Activated naive CD8-positive, alpha-beta T cell treated with anti-CD3 and anti-CD28 coated beads, Interleukin-2, amount 50 U/mL, for 24 hours (primary cell): ENCODE measurements at regions not wholly inside any gene's neighbourhood (a gene's known extent, or its start where the extent isn't known, plus 50 kb on each side); places are given as distances from the start of the nearest gene placed in this dataset.

ENCODE experiments used
- ATAC-seq: fragments of 150-1000 bp; cut with Tn5 transposase; one replicate; pipeline ENCODE4 v1.10.0; 2021
- DNase-seq: peaks from one replicate; pipeline ENCODE4 v3.0.0; 2021
- H3K27ac Mint-ChIP-seq: one replicate; pipeline ENCODE4 v1.8.0; 2021; ENCODE audit warnings: mild to moderate bottlenecking, mixed read lengths
- H3K27me3 Mint-ChIP-seq: one replicate; pipeline ENCODE4 v1.8.0; 2021; ENCODE audit warnings: mixed read lengths
- H3K36me3 Mint-ChIP-seq: one replicate; pipeline ENCODE4 v1.8.0; 2021; ENCODE audit warnings: low read depth, mixed read lengths
- H3K4me1 Mint-ChIP-seq: one replicate; pipeline ENCODE4 v1.8.0; 2021; ENCODE audit warnings: mixed read lengths
- H3K4me3 Mint-ChIP-seq: one replicate; pipeline ENCODE4 v1.8.0; 2021; ENCODE audit warnings: mild to moderate bottlenecking, moderate library complexity, mixed read lengths
- H3K9me3 Mint-ChIP-seq: one replicate; pipeline ENCODE4 v1.8.0; 2021; ENCODE audit warnings: mixed read lengths

DNA sequence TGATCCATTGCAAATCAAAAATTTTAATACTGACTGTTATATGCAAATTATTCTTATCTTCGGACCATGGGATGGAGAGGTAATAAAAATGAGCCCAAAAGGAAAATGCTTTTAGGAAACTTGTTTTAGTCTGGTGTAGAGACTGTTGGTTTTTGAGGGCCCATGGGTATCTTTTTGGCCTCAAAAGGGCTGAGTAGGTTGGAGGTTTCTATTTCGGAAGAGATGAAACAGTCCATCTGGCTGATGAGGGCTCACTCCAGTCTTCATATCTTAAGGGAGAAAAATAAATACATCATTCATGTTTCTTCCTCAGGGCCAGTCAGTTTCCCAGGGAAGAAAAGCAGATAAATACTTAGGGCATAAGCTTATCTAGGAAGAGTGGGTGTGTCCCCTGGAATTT, 290.7 kb downstream of the RMST start:
- Mint-ChIP-seq H3K4me1 (no peaks in the 10 kb centered on the region), H3K36me3 (no peaks in the 10 kb centered on the region), H3K9me3 (peaks cover 11% of the 10 kb centered on the region), H3K4me3 (no peak overlapping the region), H3K27ac (no peak overlapping the region), H3K27me3 (no peaks in the 10 kb centered on the region)
- no peak for DNase-seq
- ATAC-seq, result no peak

GRCh38 chr12:97754306-97754705, 291.7 kb downstream of the RMST start:
- Mint-ChIP-seq H3K27ac (no peak overlapping the region), H3K36me3 (no peaks in the 10 kb centered on the region), H3K4me1 (no peaks in the 10 kb centered on the region), H3K27me3 (no peaks in the 10 kb centered on the region), H3K4me3 (no peak overlapping the region), H3K9me3 (peaks cover 11% of the 10 kb centered on the region)
- DNase-seq, result no peak
- ATAC-seq, result no peak

DNA sequence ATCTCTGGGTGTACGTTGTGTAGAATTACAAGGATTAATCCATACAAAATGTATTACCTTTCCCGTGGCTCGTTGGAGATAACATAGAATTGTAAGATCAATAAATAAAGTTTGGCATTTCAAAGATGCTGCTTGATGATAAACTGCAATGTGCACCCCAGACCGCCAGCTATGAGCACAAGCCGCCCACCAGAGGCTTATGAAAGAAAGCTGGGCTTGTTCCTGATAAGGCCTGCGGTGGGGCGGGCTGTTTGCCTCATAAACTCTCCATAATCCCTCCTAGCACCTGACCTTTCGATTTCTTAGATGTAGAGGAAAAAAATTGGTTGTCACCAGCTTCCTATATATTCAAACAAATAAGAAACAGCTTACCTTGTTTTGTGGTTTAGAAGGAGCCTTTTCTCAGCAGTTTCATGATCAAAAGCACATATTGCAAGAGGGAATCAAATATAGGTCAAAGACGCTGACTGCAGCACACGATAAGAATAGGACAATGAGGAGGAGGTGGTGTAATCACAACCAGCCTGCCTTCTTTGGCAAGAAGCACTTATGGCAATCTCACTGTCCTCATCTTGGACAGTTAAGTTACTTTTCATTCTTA, 293.6 kb downstream of the RMST start:
- Mint-ChIP-seq H3K36me3 (no peaks in the 10 kb centered on the region), H3K9me3 (peaks cover 11% of the 10 kb centered on the region), H3K4me1 (no peaks in the 10 kb centered on the region), H3K27me3 (no peaks in the 10 kb centered on the region), H3K27ac (no peak overlapping the region), H3K4me3 (no peak overlapping the region)
- DNase-seq (no peak), ATAC-seq (no peak)

GRCh38 chr12:97756741-97757140, 294.1 kb downstream of the RMST start:
- Mint-ChIP-seq H3K27me3 (no peaks in the 10 kb centered on the region), H3K9me3 (peaks cover 11% of the 10 kb centered on the region), H3K4me3 (no peak overlapping the region), H3K36me3 (no peaks in the 10 kb centered on the region), H3K27ac (no peak overlapping the region), H3K4me1 (no peaks in the 10 kb centered on the region)
- DNase-seq, result no peak
- ATAC-seq, result no peak

DNA sequence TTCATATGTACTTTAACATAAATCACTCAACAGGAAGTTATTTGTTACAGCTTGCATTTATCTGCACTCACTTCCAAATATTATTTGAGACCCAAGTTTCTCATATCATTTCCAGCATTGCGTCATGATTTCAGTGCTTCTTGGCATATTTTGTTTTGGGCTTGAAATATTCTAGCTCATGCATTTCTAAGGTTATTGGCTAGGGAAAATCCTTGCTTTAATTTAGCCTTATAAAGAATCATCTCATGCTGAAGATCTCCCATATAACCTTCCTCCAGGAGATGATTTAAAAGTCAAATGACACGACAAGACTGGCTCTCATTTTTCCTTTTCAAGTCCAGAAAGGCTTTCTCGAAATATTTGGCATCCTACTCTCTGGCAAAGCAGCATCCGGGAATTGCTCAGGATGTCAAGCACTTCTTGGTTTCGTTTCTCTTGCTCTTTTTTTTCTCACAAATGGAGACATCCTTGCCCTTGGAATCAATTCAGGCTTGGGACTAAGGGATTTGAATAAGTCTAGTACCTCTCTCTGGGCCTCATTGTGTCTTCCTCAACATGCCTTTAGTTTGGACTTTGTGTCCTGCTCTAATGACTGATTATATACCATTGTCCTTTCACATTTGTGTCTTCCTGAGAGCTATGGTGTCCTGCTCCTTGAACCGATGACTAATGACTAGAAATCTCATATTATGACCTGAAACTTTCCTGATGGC, 295.0 kb downstream of the RMST start:
- Mint-ChIP-seq H3K9me3 (peaks cover 11% of the 10 kb centered on the region), H3K36me3 (no peaks in the 10 kb centered on the region), H3K27me3 (no peaks in the 10 kb centered on the region), H3K4me3 (no peak overlapping the region), H3K27ac (no peak overlapping the region), H3K4me1 (no peaks in the 10 kb centered on the region)
- no peak for DNase-seq
- ATAC-seq, result no peak

GRCh38 chr12:97758194-97758501, 295.5 kb downstream of the RMST start:
- no peaks in the 10 kb centered on the region for H3K27me3 Mint-ChIP-seq
- H3K4me3 Mint-ChIP-seq, result no peak overlapping the region
- no peak overlapping the region for H3K27ac Mint-ChIP-seq
- DNase-seq (no peak), ATAC-seq (no peak)
- no peaks in the 10 kb centered on the region for H3K4me1 Mint-ChIP-seq
- H3K9me3 Mint-ChIP-seq, result peaks cover 7% of the 10 kb centered on the region
- H3K36me3 Mint-ChIP-seq, result no peaks in the 10 kb centered on the region

GRCh38 chr12:97758586-97758985, 296.0 kb downstream of the RMST start:
- H3K27me3 Mint-ChIP-seq, result no peaks in the 10 kb centered on the region
- no peaks in the 10 kb centered on the region for H3K36me3 Mint-ChIP-seq
- DNase-seq (no peak), ATAC-seq (no peak)
- H3K27ac Mint-ChIP-seq, result no peak overlapping the region
- peaks cover 5% of the 10 kb centered on the region for H3K9me3 Mint-ChIP-seq
- no peaks in the 10 kb centered on the region for H3K4me1 Mint-ChIP-seq
- no peak overlapping the region for H3K4me3 Mint-ChIP-seq

- no peaks in the 10 kb centered on the region for H3K4me1 Mint-ChIP-seq
- no peak overlapping the region for H3K4me3 Mint-ChIP-seq
- H3K36me3 Mint-ChIP-seq, result no peaks in the 10 kb centered on the region
- DNase-seq, result no peak
- no peaks in the 10 kb centered on the region for H3K27me3 Mint-ChIP-seq
- no peak for ATAC-seq
- H3K27ac Mint-ChIP-seq, result no peak overlapping the region
- peaks cover 5% of the 10 kb centered on the region for H3K9me3 Mint-ChIP-seq
Observed at GRCh38 chr12:97760601-97761000, 298.0 kb downstream of the RMST start.

- no peak overlapping the region for H3K4me3 Mint-ChIP-seq
- ATAC-seq (no peak), DNase-seq (no peak)
- no peaks in the 10 kb centered on the region for H3K4me1 Mint-ChIP-seq
- H3K36me3 Mint-ChIP-seq, result no peaks in the 10 kb centered on the region
- no peaks in the 10 kb centered on the region for H3K9me3 Mint-ChIP-seq
- H3K27ac Mint-ChIP-seq, result no peak overlapping the region
- H3K27me3 Mint-ChIP-seq, result no peaks in the 10 kb centered on the region
Observed at GRCh38 chr12:97763113-97763512, 300.5 kb downstream of the RMST start.

DNA sequence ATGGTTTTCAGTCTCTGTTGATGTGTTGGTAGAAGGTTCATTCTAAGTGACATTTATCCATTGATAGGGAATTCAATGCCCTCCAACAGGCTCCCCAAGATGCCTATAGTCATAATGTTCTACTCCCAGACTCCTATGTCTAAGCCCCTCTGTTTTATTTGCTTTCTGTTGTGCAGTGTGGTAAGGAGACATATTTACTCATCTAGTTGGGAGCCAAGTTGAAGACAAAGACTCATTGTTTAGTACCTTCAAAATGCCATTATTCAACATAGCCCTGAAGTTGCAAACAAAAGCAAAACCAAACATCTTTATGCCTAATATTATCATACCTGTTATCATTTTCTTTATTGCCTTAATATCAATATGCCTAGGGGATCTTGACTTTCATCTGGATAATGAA, 302.1 kb downstream of the RMST start:
- Mint-ChIP-seq H3K27ac (no peak overlapping the region), H3K4me3 (no peak overlapping the region), H3K27me3 (no peaks in the 10 kb centered on the region), H3K36me3 (no peaks in the 10 kb centered on the region), H3K9me3 (no peaks in the 10 kb centered on the region), H3K4me1 (no peaks in the 10 kb centered on the region)
- DNase-seq (no peak), ATAC-seq (no peak)

DNA sequence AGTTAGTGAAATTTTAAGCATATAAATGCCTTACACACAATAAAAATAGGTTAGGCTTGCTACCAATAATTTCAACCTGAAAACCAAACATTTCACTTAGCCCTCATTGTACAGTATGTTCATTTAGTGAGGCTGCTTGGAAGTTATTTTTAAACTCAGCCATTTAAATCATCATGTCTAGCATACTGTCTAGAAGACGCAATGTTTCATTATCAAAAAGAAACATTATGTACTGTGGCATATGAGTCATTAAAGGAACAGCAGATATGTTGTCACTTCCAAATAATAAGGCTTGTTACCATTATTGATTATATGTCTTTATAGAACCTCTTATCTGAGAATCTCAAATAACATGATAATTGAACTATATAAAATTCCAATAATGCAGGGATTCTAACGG, 304.7 kb downstream of the RMST start:
- Mint-ChIP-seq H3K4me1 (no peaks in the 10 kb centered on the region), H3K27ac (no peak overlapping the region), H3K9me3 (no peaks in the 10 kb centered on the region), H3K36me3 (no peaks in the 10 kb centered on the region), H3K4me3 (no peak overlapping the region), H3K27me3 (no peaks in the 10 kb centered on the region)
- ATAC-seq (no peak), DNase-seq (no peak)

- DNase-seq (no peak), ATAC-seq (no peak)
- Mint-ChIP-seq H3K4me1 (no peaks in the 10 kb centered on the region), H3K27ac (no peak overlapping the region), H3K4me3 (no peak overlapping the region), H3K36me3 (no peaks in the 10 kb centered on the region), H3K9me3 (no peaks in the 10 kb centered on the region), H3K27me3 (no peaks in the 10 kb centered on the region)
Observed at GRCh38 chr12:97778111-97778510, 315.5 kb downstream of the RMST start.

GRCh38 chr12:97781342-97781741, 318.7 kb downstream of the RMST start:
- Mint-ChIP-seq H3K9me3 (no peaks in the 10 kb centered on the region), H3K27ac (no peak overlapping the region), H3K27me3 (no peaks in the 10 kb centered on the region), H3K4me1 (no peaks in the 10 kb centered on the region), H3K4me3 (no peak overlapping the region), H3K36me3 (no peaks in the 10 kb centered on the region)
- DNase-seq (no peak), ATAC-seq (no peak)

GRCh38 chr12:97784904-97785303, 322.3 kb downstream of the RMST start:
- Mint-ChIP-seq H3K9me3 (no peaks in the 10 kb centered on the region), H3K36me3 (no peaks in the 10 kb centered on the region), H3K27me3 (no peaks in the 10 kb centered on the region), H3K27ac (no peak overlapping the region), H3K4me1 (no peaks in the 10 kb centered on the region), H3K4me3 (no peak overlapping the region)
- ATAC-seq, result no peak
- no peak for DNase-seq

- no peaks in the 10 kb centered on the region for H3K9me3 Mint-ChIP-seq
- no peaks in the 10 kb centered on the region for H3K27me3 Mint-ChIP-seq
- H3K4me1 Mint-ChIP-seq, result no peaks in the 10 kb centered on the region
- no peak for DNase-seq
- H3K36me3 Mint-ChIP-seq, result no peaks in the 10 kb centered on the region
- H3K27ac Mint-ChIP-seq, result no peak overlapping the region
- no peak for ATAC-seq
- no peak overlapping the region for H3K4me3 Mint-ChIP-seq
Observed at GRCh38 chr12:97790281-97790680, 327.7 kb downstream of the RMST start.

- no peaks in the 10 kb centered on the region for H3K27me3 Mint-ChIP-seq
- no peak for ATAC-seq
- H3K27ac Mint-ChIP-seq, result no peak overlapping the region
- H3K9me3 Mint-ChIP-seq, result no peaks in the 10 kb centered on the region
- DNase-seq, result no peak
- no peak overlapping the region for H3K4me3 Mint-ChIP-seq
- H3K4me1 Mint-ChIP-seq, result no peaks in the 10 kb centered on the region
- no peaks in the 10 kb centered on the region for H3K36me3 Mint-ChIP-seq
Observed at GRCh38 chr12:97797473-97797872, 334.9 kb downstream of the RMST start.
